B cell (primary cell): ENCODE measurements at regions not wholly inside any gene's neighbourhood (a gene's known extent, or its start where the extent isn't known, plus 50 kb on each side); places are given as distances from the start of the nearest gene placed in this dataset.

ENCODE experiments used
- EZH2 ChIP-seq: IDR thresholded peaks from 2 replicates; pipeline ENCODE4 v1.6.1; 2012; ENCODE audit warnings: borderline replicate concordance, low read depth, mild to moderate bottlenecking, moderate library complexity, low read length; ENCODE audit not compliant: insufficient read depth, poor library complexity, severe bottlenecking
- TF ChIP-seq, protein P1 (sequence below): fragments of 200-600 bp; IDR thresholded peaks from one replicate; pipeline ENCODE4 v1.8.0; 2022; ENCODE audit warnings: antibody characterized with exemption, mild to moderate bottlenecking

DNA sequence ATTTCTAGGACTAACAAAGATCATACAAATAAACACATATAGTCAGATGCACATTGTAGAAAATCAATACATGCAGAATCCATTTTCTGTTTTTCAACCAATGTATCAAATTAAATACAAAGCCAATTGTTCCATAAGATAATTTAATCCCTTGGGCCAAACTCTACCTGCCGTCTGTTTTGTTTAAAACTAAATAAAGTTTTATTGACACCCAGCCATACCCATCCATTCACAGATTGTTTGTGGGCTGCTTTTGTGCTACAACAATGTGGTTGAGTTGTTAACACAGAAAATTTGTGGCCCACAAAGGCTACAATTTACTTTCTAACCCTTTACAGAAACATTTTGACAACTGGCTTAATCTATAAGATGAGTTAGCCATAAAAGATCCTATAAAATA is 484.0 kb upstream of the ID2 start:
- TF ChIP-seq, protein P1, sequence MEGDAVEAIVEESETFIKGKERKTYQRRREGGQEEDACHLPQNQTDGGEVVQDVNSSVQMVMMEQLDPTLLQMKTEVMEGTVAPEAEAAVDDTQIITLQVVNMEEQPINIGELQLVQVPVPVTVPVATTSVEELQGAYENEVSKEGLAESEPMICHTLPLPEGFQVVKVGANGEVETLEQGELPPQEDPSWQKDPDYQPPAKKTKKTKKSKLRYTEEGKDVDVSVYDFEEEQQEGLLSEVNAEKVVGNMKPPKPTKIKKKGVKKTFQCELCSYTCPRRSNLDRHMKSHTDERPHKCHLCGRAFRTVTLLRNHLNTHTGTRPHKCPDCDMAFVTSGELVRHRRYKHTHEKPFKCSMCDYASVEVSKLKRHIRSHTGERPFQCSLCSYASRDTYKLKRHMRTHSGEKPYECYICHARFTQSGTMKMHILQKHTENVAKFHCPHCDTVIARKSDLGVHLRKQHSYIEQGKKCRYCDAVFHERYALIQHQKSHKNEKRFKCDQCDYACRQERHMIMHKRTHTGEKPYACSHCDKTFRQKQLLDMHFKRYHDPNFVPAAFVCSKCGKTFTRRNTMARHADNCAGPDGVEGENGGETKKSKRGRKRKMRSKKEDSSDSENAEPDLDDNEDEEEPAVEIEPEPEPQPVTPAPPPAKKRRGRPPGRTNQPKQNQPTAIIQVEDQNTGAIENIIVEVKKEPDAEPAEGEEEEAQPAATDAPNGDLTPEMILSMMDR: no peak
- TF ChIP-seq EZH2: no peak
